ENCODE measurements at regions not wholly inside any gene's neighbourhood (a gene's known extent, or its start where the extent isn't known, plus 50 kb on each side); places are given as distances from the start of the nearest gene placed in this dataset.
"Not testable (repeated sequence)": the region's sequence is repeated elsewhere in the genome, so short reads cannot be mapped to it uniquely, and the experiment has no call there.

- not testable (repeated sequence) for H3K4me3 ChIP-seq (ENCODE audit: low read length)
Measured at GRCh38 chr14:105619324-105619723, 92.9 kb downstream of the TMEM121 start.

GRCh38 chr14:105620178-105620864, 93.9 kb downstream of the TMEM121 start:
- not testable (repeated sequence) for H3K4me3 ChIP-seq (ENCODE audit: low read length); DNase-seq (ENCODE audit: low read depth, low spot score)

More at GRCh38 chr14:105619324-105619723, 92.9 kb downstream of the TMEM121 start:
- DNase-seq (ENCODE audit: low read depth, low spot score): not testable (repeated sequence)

GRCh38 chr14:105620865-105621471, 94.6 kb downstream of the TMEM121 start:
- not testable (repeated sequence) for DNase-seq (ENCODE audit: low read depth, low spot score); H3K4me3 ChIP-seq (ENCODE audit: low read length)

- not testable (repeated sequence) for H3K4me3 ChIP-seq (ENCODE audit: low read length); DNase-seq (ENCODE audit: low read depth, low spot score)
Measured at GRCh38 chr14:105621479-105622328, 95.3 kb downstream of the TMEM121 start.

- no peak for DNase-seq (ENCODE audit: low read depth, low spot score)
- H3K4me3 ChIP-seq (ENCODE audit: low read length): no peak overlapping the region
Measured at GRCh38 chr14:105622329-105622955, 96.1 kb downstream of the TMEM121 start.

GRCh38 chr14:105623178-105623577, 96.8 kb downstream of the TMEM121 start:
- H3K4me3 ChIP-seq (ENCODE audit: low read length): not testable (repeated sequence)

GRCh38 chr14:105624346-105624745, 98.0 kb downstream of the TMEM121 start:
- H3K4me3 ChIP-seq (ENCODE audit: low read length); DNase-seq (ENCODE audit: low read depth, low spot score): not testable (repeated sequence)

More at GRCh38 chr14:105623178-105623577, 96.8 kb downstream of the TMEM121 start:
- DNase-seq (ENCODE audit: low read depth, low spot score): not testable (repeated sequence)

- not testable (repeated sequence) for DNase-seq (ENCODE audit: low read depth, low spot score); H3K4me3 ChIP-seq (ENCODE audit: low read length)
Measured at GRCh38 chr14:105624749-105625434, 98.5 kb downstream of the TMEM121 start.

- H3K4me3 ChIP-seq (ENCODE audit: low read length); DNase-seq (ENCODE audit: low read depth, low spot score): not testable (repeated sequence)
Measured at GRCh38 chr14:105625448-105625847, 99.1 kb downstream of the TMEM121 start.

- H3K4me3 ChIP-seq (ENCODE audit: low read length); DNase-seq (ENCODE audit: low read depth, low spot score): not testable (repeated sequence)
Measured at GRCh38 chr14:105626111-105626510, 99.7 kb downstream of the TMEM121 start.

GRCh38 chr14:105626651-105627050, 100.3 kb downstream of the TMEM121 start:
- H3K4me3 ChIP-seq (ENCODE audit: low read length); DNase-seq (ENCODE audit: low read depth, low spot score): not testable (repeated sequence)

- not testable (repeated sequence) for DNase-seq (ENCODE audit: low read depth, low spot score); H3K4me3 ChIP-seq (ENCODE audit: low read length)
Measured at GRCh38 chr14:105627287-105627686, 100.9 kb downstream of the TMEM121 start.

- no peak for DNase-seq (ENCODE audit: low read depth, low spot score)
- H3K4me3 ChIP-seq (ENCODE audit: low read length): no peak overlapping the region
Measured at GRCh38 chr14:105627701-105628100, 101.3 kb downstream of the TMEM121 start.

GRCh38 chr14:105628126-105628525, 101.7 kb downstream of the TMEM121 start:
- H3K4me3 ChIP-seq (ENCODE audit: low read length); DNase-seq (ENCODE audit: low read depth, low spot score): not testable (repeated sequence)

GRCh38 chr14:105628531-105629067, 102.2 kb downstream of the TMEM121 start:
- not testable (repeated sequence) for DNase-seq (ENCODE audit: low read depth, low spot score); H3K4me3 ChIP-seq (ENCODE audit: low read length)

- DNase-seq (ENCODE audit: low read depth, low spot score); H3K4me3 ChIP-seq (ENCODE audit: low read length): not testable (repeated sequence)
Measured at GRCh38 chr14:105629091-105629885, 102.9 kb downstream of the TMEM121 start.

GRCh38 chr14:105629886-105630215, 103.5 kb downstream of the TMEM121 start:
- no peak overlapping the region for H3K4me3 ChIP-seq (ENCODE audit: low read length)
- no peak for DNase-seq (ENCODE audit: low read depth, low spot score)

All from Jurkat, Clone E6-1 (cell line).